HepG2 (cell line): ENCODE measurements at regions not wholly inside any gene's neighbourhood (a gene's known extent, or its start where the extent isn't known, plus 50 kb on each side); places are given as distances from the start of the nearest gene placed in this dataset.

ENCODE experiments used
- ATAC-seq: fragments of 200-7000 bp; cut with Tn5 transposase; 3 replicates; pipeline ENCODE4 v1.9.1; 2020; ENCODE audit warnings: mild to moderate bottlenecking, moderate library complexity
- BruUV-seq: library from RNA; stranded (reverse); fragments of 400-500 nt; replicated peaks from 2 replicates; lab custom pipeline; 2021; lab: Mats Ljungman, UMichigan
- CTCF ChIA-PET: fragments of 300-600 bp; formaldehyde crosslinking; extraction: SDS; loops from one replicate; lab custom pipeline; 2021; ENCODE audit warnings: low total read pairs, inconsistent platforms, low intra/inter-chr PET ratio; lab: Yijun Ruan, JAX
- POLR2A ChIA-PET: fragments of 350-600 bp; sonication (Branson Sonifier 250); formaldehyde crosslinking; loops from one replicate; lab custom pipeline; 2020; ENCODE audit warnings: antibody characterized with exemption, inconsistent platforms; lab: Yijun Ruan, JAX
- DNase-seq: peaks from one replicate; pipeline ENCODE4 v3.0.0-alpha.2; 2015; ENCODE audit warnings: low spot score
- FAIRE-seq: peaks from 3 replicates; lab custom pipeline; 2011; peaks lifted over from hg19 to GRCh38; lab: Jason Lieb, UNC
- H2AFZ ChIP-seq: one replicate; pipeline ENCODE4 v1.6.1; 2011; ENCODE audit warnings: low read length, inconsistent platforms
- H3K27ac ChIP-seq: fragments of 300-600 bp; 3 replicates; pipeline ENCODE4 v1.8.0; 2011; ENCODE audit warnings: mixed run types, mild to moderate bottlenecking, mixed read lengths, low read length, inconsistent platforms; ENCODE audit not compliant: insufficient read depth; ENCODE audit errors: extremely low read length
- H3K27me3 ChIP-seq, 2 experiments: fragments of 200-600 bp in 1 of 2; 2 replicates in 1 of 2; 3 replicates in 1 of 2; pipeline versions ENCODE4 v1.6.0 to v1.8.0; 2011; ENCODE audit warnings: low read length in 2 of 2, mild to moderate bottlenecking in 2 of 2, moderate library complexity in 2 of 2, inconsistent platforms in 1 of 2; ENCODE audit not compliant: insufficient read depth in 2 of 2, control insufficient read depth in 1 of 2
- H3K36me3 ChIP-seq, 2 experiments: fragments of 200-600 bp in 1 of 2; replicated peaks in 1 of 2; 2 replicates in 1 of 2; 3 replicates in 1 of 2; pipeline versions ENCODE4 v1.5.1 to v1.8.0; 2011; ENCODE audit warnings: low read length in 2 of 2, inconsistent platforms in 1 of 2; ENCODE audit not compliant: insufficient read depth in 2 of 2, control insufficient read depth in 1 of 2
- H3K4me1 ChIP-seq: 2 replicates; pipeline ENCODE4 v1.5.1; 2012; ENCODE audit warnings: low read length, inconsistent platforms; ENCODE audit not compliant: insufficient read depth
- H3K4me2 ChIP-seq: 2 replicates; pipeline ENCODE4 v1.6.0; 2011; ENCODE audit warnings: low read depth, low read length, inconsistent platforms
- H3K4me3 ChIP-seq, 3 experiments: fragments of 200-600 bp in 1 of 3; sonication (generic), shearing (Covaris generic) in 1 of 3; replicated peaks in 1 of 3; 2 replicates each; pipeline ENCODE4 v1.5.1; 2011 to 2016; ENCODE audit warnings: low read length in 3 of 3, inconsistent platforms in 2 of 3, low read depth in 2 of 3, mild to moderate bottlenecking in 2 of 3, control low read depth in 1 of 3, mixed read lengths in 1 of 3; ENCODE audit not compliant: insufficient read depth in 1 of 3
- H3K79me2 ChIP-seq: one replicate; pipeline ENCODE4 v1.6.1; 2011; ENCODE audit warnings: low read length, inconsistent platforms; ENCODE audit not compliant: insufficient read depth
- H3K9ac ChIP-seq: 2 replicates; pipeline ENCODE4 v1.6.0; 2011; ENCODE audit warnings: mild to moderate bottlenecking, low read depth, low read length, inconsistent platforms; ENCODE audit not compliant: insufficient read depth
- H3K9me3 ChIP-seq: 2 replicates; pipeline ENCODE4 v1.5.1; 2012; ENCODE audit warnings: mild to moderate bottlenecking, low read length
- H4K20me1 ChIP-seq: 2 replicates; pipeline ENCODE4 v1.6.0; 2011; ENCODE audit warnings: inconsistent platforms, mild to moderate bottlenecking, low read length, moderate library complexity; ENCODE audit not compliant: insufficient read depth
- RFXANK ChIP-seq: IDR thresholded peaks from 2 replicates; pipeline ENCODE4 v1.6.1; 2016
- ZBTB3 ChIP-seq: sonication (generic); formaldehyde crosslinking; IDR thresholded peaks from 2 replicates; pipeline ENCODE4 v1.4.0; 2020; ENCODE audit warnings: low read depth, mild to moderate bottlenecking, moderate library complexity, missing genetic modification reagents, borderline replicate concordance
- WGBS: methylation state at CpG from one replicate; pipeline ENCODE4 v1.1.6; 2017; ENCODE audit warnings: low lambda C conversion rate; 5-methylcytosine and 5-hydroxymethylcytosine counted together
- in situ Hi-C: cut with HindIII; loops from 2 replicates; pipeline ENCODE4 v1.10.0; 2017; ENCODE audit warnings: low pct_unique_long_range_greater_than_20kb; ENCODE audit not compliant: extremely low pct_ligation_motif_present
- intact Hi-C: fragments of 100-400 bp; cut with micrococcal nuclease; formaldehyde crosslinking; loops from one replicate; pipeline ENCODE4 v1.10.0; 2022; ENCODE audit not compliant: unreplicated experiment
- TF ChIP-seq, protein P1 (sequence below): sonication (generic); formaldehyde crosslinking; conservative IDR thresholded peaks from 2 replicates; pipeline ENCODE4 v1.4.0; 2020; ENCODE audit warnings: missing genetic modification reagents
- TF ChIP-seq, protein P2 (sequence below): sonication (generic); formaldehyde crosslinking; IDR thresholded peaks from 2 replicates; pipeline ENCODE4 v1.5.0; 2020; ENCODE audit warnings: mild to moderate bottlenecking, missing genetic modification reagents
- TF ChIP-seq, protein P3 (sequence below): sonication (generic); formaldehyde crosslinking; IDR thresholded peaks from 2 replicates; pipeline ENCODE4 v1.5.1; 2020; ENCODE audit warnings: mild to moderate bottlenecking, missing genetic modification reagents, borderline replicate concordance

DNA sequence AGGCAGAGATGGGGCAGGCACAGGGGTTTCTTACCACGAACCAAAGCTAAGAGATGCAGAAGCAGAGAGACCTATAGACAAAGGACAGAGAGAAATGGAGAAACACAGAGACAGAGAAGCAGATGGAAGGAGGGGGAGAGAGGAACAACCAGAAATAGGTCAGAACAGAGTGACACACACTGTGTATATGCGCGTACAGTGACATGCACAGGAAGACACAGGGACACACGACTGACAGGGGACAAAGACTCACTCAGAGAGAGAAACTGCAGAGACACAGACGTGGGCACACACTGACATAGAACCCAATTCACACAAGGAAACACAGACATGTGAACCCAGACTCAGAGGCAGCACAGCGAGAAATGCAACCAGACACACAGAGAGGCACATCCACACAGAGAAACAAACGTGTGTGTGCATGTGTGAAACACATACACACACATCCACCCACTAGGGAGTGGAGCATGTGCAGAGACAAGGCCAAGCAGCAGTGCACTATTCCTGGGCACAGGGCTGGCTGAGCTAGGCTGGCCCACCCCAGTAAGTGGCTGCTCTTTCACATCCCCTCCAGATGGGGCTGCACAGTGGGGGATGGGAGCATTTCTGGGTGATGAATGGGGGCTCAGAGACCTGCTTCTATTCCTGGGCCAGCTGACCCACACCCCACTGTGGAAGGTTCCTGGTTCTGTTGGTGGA, 123.4 kb upstream of the CSF3R start:
- Histone ChIP-seq H4K20me1 (no peaks in the 10 kb centered on the region; the same call in 1 of the 2 replicates), H2AFZ (no peak overlapping the region), H3K9me3 (no peaks in the 10 kb centered on the region), H3K79me2 (no peaks in the 10 kb centered on the region), H3K4me1 (no peaks in the 10 kb centered on the region), H3K9ac (no peak overlapping the region), H3K4me2 (no peak overlapping the region), H3K27me3 (0 out of 5 replicates have a peak, but pooled peaks cover 0 to 3% of the 10 kb centered on the region in 2 experiments), H3K27ac (no peak overlapping the region), H3K36me3 (no peaks in the 10 kb centered on the region), H3K4me3 (no peak overlapping the region)
- no TSS peak for BruUV-seq
- intact Hi-C loops: no loop called here
- CTCF ChIA-PET: no interaction called here
- 24% methylated on average over 7 of the region's 7 CpGs for WGBS
- no peak for DNase-seq
- POLR2A ChIA-PET: no interaction called here
- TF ChIP-seq RFXANK (CRISPR knock-in tag) (no peak), ZBTB3 (CRISPR knock-in tag) (no peak)
- TF ChIP-seq, protein P1, sequence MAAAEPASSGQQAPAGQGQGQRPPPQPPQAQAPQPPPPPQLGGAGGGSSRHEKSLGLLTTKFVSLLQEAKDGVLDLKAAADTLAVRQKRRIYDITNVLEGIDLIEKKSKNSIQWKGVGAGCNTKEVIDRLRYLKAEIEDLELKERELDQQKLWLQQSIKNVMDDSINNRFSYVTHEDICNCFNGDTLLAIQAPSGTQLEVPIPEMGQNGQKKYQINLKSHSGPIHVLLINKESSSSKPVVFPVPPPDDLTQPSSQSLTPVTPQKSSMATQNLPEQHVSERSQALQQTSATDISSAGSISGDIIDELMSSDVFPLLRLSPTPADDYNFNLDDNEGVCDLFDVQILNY: no peak
- TF ChIP-seq, protein P2, sequence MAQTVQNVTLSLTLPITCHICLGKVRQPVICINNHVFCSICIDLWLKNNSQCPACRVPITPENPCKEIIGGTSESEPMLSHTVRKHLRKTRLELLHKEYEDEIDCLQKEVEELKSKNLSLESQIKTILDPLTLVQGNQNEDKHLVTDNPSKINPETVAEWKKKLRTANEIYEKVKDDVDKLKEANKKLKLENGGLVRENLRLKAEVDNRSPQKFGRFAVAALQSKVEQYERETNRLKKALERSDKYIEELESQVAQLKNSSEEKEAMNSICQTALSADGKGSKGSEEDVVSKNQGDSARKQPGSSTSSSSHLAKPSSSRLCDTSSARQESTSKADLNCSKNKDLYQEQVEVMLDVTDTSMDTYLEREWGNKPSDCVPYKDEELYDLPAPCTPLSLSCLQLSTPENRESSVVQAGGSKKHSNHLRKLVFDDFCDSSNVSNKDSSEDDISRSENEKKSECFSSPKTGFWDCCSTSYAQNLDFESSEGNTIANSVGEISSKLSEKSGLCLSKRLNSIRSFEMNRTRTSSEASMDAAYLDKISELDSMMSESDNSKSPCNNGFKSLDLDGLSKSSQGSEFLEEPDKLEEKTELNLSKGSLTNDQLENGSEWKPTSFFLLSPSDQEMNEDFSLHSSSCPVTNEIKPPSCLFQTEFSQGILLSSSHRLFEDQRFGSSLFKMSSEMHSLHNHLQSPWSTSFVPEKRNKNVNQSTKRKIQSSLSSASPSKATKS (CRISPR knock-in tag): no peak
- TF ChIP-seq, protein P3, sequence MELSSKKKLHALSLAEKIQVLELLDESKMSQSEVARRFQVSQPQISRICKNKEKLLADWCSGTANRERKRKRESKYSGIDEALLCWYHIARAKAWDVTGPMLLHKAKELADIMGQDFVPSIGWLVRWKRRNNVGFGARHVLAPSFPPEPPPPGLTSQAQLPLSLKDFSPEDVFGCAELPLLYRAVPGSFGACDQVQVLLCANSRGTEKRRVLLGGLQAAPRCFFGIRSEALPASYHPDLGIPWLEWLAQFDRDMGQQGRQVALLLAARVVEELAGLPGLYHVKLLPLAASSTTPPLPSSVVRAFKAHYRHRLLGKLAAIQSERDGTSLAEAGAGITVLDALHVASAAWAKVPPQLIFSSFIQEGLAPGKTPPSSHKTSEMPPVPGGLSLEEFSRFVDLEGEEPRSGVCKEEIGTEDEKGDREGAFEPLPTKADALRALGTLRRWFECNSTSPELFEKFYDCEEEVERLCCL (CRISPR knock-in tag): no peak
- in situ Hi-C loops: no loop called here
- no peak for FAIRE-seq
- no peak for ATAC-seq
